ENCODE measurements at regions not wholly inside any gene's neighbourhood (a gene's known extent, or its start where the extent isn't known, plus 50 kb on each side); places are given as distances from the start of the nearest gene placed in this dataset.

DNA sequence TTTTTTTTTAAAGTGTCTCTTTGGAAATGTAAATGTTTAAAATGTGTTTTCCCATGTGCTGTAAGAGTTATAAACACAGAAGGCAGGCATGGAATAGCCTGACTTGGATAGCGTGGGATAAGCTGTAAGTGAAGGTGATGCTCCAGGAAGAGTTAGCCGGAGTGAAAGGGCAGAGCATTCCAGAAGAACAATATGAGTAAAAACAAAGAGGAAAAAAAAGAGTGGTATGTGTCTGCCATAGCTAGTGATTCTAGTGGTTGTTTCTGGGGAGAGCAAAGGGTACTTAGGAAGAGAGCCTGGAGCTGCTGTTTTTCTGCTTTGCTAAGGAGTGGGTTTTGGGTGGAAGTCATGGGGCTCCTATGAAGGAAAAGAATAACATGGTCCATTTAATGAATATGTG is 126.9 kb upstream of the DLGAP1 start:
- no peak for TF ChIP-seq CTCF (IDR thresholded peaks at IDR 0.05)
- Histone ChIP-seq H3K4me1 (ENCODE audit: low read depth) (no peaks in the 10 kb centered on the region), H3K36me3 (ENCODE audit: low read depth) (no peaks in the 10 kb centered on the region), H3K9me3 (peaks cover 49% of the 10 kb centered on the region), H3K4me3 (no peak overlapping the region)
- DNase-seq (no peak), ATAC-seq (no peak)
- intact Hi-C loops (cut with DNase I, micrococcal nuclease) = no loop called here

DNA sequence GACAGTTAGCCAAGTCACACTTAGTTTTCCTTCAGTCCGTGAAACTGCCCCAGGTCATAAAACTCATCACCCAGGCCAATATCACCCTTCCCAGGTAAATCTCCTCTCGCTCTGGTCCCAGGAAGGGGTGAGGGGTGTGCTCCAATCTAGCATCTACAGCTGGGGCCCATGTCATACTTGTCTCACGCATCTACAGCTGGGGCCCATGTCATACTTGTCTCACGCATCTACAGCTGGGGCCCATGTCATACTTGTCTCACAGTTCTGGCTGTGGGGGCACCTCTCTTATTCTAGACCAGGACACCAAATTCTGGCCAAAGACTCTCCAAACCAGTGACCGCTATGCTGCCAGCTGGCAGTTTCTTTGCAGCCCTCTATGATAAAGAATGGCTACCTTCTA is 123.3 kb upstream of the DLGAP1 start:
- Histone ChIP-seq H3K9me3 (peaks cover 63% of the 10 kb centered on the region), H3K4me1 (ENCODE audit: low read depth) (no peaks in the 10 kb centered on the region), H3K4me3 (no peak overlapping the region), H3K36me3 (ENCODE audit: low read depth) (no peaks in the 10 kb centered on the region)
- DNase-seq (no peak), ATAC-seq (peak; percentile 22)
- no peak for TF ChIP-seq CTCF (IDR thresholded peaks at IDR 0.05)
- intact Hi-C loops (cut with DNase I, micrococcal nuclease) = no loop called here

- TF ChIP-seq CTCF (IDR thresholded peaks at IDR 0.05) = no peak
- no peak overlapping the region for H3K4me3 ChIP-seq
- peaks cover 45% of the 10 kb centered on the region for H3K9me3 ChIP-seq
- DNase-seq (no peak), ATAC-seq (no peak)
- no peaks in the 10 kb centered on the region for H3K4me1 ChIP-seq (ENCODE audit: low read depth)
- intact Hi-C loops (cut with DNase I, micrococcal nuclease) = no loop called here
- no peaks in the 10 kb centered on the region for H3K36me3 ChIP-seq (ENCODE audit: low read depth)
These were observed 118.6 kb upstream of the DLGAP1 start for GRCh38 chr18:4573735-4574134.

DNA sequence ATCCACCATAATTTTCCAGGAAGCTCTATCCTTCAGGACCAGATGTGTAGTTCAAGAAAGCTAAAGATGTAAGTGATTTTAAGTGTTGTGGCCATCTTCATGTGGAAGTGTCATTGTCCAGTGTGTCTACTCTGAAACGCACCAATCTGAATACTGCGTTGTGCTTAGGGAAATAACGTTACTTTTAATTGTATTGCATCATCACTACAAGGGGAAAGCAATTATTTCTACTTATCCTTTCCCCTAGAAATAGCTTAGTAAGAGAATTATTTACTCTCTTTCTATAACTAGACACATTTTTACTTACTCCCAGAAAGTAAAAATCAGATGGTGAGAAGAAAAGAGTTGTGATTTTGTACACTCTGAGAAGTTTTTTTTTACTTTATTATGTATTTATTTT is 102.4 kb upstream of the DLGAP1 start:
- no peak for TF ChIP-seq CTCF (IDR thresholded peaks at IDR 0.05)
- H3K4me1 ChIP-seq (ENCODE audit: low read depth) = no peaks in the 10 kb centered on the region
- H3K36me3 ChIP-seq (ENCODE audit: low read depth) = no peaks in the 10 kb centered on the region
- H3K4me3 ChIP-seq = no peak overlapping the region
- peaks cover 20% of the 10 kb centered on the region for H3K9me3 ChIP-seq
- intact Hi-C loops (cut with DNase I, micrococcal nuclease) = no loop called here
- ATAC-seq (no peak), DNase-seq (no peak)

DNA sequence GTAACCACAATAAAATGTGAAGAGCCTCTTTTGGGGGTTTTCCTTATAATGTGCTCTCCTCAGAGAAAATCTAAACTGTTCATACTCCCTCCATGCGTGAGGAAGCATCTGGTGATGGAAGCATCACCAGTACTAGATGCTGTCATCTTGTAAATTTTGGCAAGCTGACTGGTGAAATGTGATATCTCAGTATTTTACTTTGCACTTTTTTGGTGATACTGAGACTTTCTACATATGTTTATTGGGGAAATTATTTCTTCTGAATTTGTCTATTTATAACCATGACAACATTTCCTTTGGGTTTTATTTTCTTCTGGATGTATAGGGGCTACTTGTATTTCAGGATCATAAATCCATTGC is 95.9 kb upstream of the DLGAP1 start:
- H3K4me3 ChIP-seq = no peak overlapping the region
- H3K9me3 ChIP-seq = peaks cover 14% of the 10 kb centered on the region
- no peak for ATAC-seq
- H3K4me1 ChIP-seq (ENCODE audit: low read depth) = no peaks in the 10 kb centered on the region
- H3K36me3 ChIP-seq (ENCODE audit: low read depth) = no peaks in the 10 kb centered on the region
- intact Hi-C loops (cut with DNase I, micrococcal nuclease) = no loop called here
- no peak for DNase-seq
- no peak for TF ChIP-seq CTCF (IDR thresholded peaks at IDR 0.05)

GRCh38 chr18:4549164-4549872 is 94.2 kb upstream of the DLGAP1 start:
- Histone ChIP-seq H3K4me1 (ENCODE audit: low read depth) (no peaks in the 10 kb centered on the region), H3K36me3 (ENCODE audit: low read depth) (no peaks in the 10 kb centered on the region), H3K9me3 (peaks cover 11% of the 10 kb centered on the region), H3K4me3 (no peak overlapping the region)
- ATAC-seq (no peak), DNase-seq (no peak)
- intact Hi-C loops (cut with DNase I, micrococcal nuclease) = no loop called here
- TF ChIP-seq CTCF (IDR thresholded peaks at IDR 0.05) = no peak
